LoVo (cell line): ENCODE measurements at regions not wholly inside any gene's neighbourhood (a gene's known extent, or its start where the extent isn't known, plus 50 kb on each side); places are given as distances from the start of the nearest gene placed in this dataset.
"Not testable (repeated sequence)": the region's sequence is repeated elsewhere in the genome, so short reads cannot be mapped to it uniquely, and the experiment has no call there.

Experiments
- DNase-seq: peaks from one replicate; pipeline ENCODE4 v3.0.0-alpha.2; 2016; ENCODE audit warnings: low spot score

DNA sequence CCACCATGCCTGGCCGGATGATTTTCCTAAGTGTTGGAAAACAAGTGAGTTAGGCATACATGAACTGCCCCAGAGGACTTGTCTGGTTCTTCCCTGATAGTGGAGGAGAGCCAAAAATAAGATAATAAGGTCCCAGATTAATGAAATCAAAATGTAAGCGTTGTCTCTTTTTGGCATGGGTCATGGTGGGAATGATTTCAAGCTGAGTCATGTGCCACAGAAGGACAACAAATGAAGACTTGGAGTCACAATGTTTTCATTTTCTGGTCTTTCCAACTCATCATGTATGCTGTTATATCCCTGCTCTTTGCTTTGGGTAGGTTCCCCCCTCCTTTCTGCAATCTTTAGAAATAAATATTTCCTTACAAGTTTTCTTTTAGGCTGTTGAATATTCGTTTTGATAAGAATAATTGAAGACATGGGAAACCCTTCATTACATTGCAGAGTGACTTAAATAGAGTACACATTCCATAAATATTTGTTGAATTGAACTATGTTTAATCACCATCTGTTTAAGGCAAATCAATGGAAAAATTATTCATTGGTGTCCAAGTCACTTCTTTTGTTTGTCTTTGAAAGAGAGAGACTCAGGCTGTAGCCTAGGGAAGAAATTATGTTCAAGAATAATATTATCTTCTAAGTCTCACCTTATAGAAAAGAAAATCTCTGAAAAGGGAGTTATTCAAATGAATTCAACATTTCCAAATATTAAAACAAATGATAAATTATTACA lies 196.3 kb downstream of the CSNK1G3 start:
- no peak for DNase-seq

DNA sequence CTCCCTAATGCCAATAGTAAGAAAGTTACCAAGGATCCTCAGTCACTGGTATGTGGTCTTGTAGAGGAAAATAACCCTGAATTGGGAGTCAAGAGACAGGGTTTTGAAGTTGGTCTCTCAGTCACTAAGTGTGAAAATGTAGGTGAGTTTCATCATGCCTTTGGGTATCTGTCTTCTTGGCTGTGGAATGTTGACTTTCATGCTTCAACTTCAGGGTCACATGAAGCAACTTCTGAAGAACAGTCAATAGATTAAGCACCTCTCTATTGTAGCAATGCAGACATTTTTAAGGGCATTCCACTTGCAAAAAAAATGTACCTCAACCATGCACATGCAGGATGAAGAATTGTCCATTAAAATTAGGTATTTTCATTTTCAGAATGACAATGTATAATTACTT lies 194.6 kb downstream of the CSNK1G3 start:
- DNase-seq, result no peak

DNA sequence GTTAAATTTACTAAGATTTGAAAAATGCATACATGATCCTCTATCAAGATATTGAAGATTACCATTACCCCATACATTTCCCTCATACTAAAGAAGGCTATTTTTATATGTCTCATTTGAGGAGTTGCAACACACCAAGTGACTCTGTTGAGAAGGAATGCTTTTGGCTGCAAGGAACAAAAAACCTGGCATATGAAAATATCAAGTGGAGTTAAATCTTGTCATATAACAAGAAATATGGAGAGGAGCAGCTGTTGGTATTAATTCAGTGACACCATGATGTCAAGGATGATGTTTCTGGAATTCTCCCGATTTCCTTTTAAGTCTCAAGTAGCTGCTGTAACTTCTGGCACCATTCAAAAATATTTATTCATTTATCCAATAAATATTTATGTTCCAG lies 193.8 kb downstream of the CSNK1G3 start:
- DNase-seq, result no peak

DNA sequence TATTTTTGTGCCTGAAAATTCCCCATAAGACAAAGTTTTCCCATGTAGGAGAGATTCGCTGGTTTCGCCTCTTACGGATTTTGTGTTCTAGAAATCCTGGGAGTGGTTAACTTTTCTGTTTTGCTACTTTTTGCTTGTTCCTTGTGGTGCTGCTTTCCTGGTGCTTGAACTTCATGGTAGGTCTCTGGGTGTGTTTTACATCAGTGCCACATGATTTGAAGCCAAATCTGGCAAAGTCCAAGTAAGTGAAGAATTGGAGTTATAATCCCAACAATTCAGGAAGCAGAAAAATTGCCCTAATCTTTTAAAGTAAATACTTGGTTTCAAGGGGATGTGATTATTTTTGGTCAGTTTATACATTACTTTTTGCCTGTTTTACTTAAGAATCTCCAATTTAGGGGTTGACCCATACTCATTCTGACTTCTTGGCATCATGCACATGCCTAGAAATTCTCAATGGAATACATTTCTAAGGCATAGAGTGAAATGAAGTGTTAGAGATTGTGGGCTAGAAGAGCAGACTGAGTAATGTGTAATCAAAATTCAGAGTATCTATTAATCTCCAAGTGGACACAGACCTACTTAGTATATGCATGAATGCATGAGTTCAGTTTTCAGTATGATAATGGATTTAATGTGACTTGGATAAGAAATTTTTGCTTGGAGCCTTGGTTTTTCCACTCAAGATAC lies 189.7 kb downstream of the CSNK1G3 start:
- DNase-seq, result no peak

DNA sequence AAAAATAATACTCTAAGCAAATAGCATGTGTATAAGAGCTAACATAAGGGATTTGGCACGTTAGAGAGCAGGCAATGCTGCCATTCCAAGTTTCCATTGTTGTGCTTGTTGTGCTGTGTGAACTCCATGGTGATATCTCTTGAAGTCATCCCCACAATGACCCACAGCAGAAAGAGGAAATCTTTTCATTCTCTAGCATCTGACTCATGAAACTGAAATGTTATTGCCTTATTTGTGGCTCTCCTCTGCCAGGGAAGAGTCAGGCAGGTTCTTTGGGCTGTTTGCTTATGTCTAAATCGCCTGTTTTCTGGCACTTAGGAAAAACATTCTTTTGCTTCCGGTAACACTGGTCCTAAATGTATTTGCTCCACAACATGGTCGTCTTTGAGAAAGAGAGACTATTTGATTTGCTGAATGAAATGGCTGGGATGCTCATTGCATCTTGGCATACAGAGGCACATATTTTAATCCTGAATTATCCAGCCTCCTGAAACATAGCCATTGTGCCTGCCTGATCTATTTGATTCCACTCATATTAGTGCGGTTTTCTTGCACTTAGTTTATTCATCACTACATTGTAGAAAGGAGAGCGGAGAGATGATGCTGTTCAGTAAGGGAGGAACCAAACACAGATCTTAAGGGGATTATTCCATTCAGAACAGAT lies 188.8 kb downstream of the CSNK1G3 start:
- peak; percentile 67 for DNase-seq

DNA sequence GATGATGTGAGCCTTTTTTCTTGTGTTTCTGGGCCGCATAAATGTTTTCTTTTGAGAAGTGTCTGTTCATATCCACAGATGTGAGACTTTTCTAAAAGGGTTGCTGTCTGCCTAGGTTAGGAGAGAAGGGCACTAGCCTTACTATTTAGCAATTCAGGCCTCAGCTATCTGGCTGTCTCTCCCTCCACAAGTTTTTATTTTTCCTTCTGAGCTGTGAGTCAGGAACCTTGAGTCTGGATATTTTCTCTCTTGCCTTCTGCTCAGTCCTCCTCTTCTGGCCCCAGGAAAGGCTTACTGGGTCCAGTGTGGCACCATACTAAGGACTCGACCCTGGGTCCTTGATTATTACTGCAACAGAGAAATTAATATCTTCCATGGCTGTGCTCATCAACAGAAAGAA lies 187.6 kb downstream of the CSNK1G3 start:
- no peak for DNase-seq

DNA sequence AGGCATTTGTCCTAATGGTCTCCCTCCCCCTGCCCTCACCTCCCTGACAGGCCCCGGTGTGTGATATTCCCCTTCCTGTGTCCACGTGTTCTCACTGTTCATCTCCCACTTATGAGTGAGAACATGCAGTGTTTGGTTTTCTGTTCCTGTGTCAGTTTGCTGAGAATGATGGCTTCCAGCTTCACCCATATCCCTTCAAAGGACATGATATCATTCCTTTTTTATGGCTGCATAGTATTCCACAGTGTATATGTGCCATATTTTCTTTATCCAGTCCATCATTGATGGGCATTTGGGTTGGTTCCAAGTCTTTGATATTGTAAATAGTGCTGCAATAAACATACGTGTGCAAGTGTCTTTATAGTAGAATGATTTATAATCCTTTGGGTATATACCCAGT lies 187.0 kb downstream of the CSNK1G3 start:
- DNase-seq, result not testable (repeated sequence)

DNA sequence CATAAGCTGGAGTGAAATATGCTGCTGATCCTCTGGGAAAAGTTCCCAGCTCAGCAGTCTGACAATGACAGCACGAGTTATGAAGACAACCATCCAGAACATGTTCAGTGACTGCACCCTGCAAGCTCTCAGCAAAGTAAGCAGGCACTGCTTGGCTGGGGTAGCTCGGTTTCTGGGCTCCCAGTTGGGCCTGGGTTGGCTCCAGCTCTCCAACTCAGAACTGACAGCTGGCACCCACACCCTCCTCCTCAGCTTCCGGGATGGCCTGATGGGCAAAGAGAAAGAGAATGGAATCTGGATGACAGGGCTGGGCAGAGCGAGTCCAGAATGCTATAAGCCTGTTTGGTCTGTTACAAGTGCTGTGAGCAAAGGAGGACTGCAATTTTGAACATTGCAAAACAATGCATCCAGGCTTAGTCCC lies 185.0 kb downstream of the CSNK1G3 start:
- DNase-seq, result no peak

DNA sequence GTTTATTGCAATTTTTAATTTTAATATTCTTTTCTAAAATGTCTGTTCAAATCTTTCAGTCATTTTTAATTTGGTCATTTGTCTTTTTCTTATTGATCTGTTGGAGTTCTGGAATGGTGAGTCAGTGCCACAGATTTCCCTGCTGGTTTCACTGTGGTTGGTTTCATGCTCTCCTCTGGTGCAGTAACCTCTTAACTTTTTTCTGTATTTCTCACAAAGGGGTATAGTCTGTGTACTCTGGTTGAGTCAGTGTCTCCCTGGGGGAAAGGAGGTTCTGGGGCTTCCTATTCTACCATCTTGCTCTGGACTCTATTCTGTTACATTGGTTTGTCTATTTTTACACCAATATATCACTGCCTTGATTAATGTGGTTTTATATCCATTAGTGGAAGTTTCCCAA lies 178.8 kb downstream of the CSNK1G3 start:
- DNase-seq, result no peak

GRCh38 chr5:123681061-123681460 lies 169.1 kb downstream of the CSNK1G3 start:
- DNase-seq, result peak; percentile 18

GRCh38 chr5:123673107-123673506 lies 161.1 kb downstream of the CSNK1G3 start:
- no peak for DNase-seq

- no peak for DNase-seq
Observed at GRCh38 chr5:123671711-123672456, 159.9 kb downstream of the CSNK1G3 start.

GRCh38 chr5:123671042-123671441 lies 159.1 kb downstream of the CSNK1G3 start:
- DNase-seq, result peak; percentile 64
